SK-N-SH treated with all-trans-retinoic acid at 6 μM for 48 hours (cell line): ENCODE measurements at regions not wholly inside any gene's neighbourhood (a gene's known extent, or its start where the extent isn't known, plus 50 kb on each side); places are given as distances from the start of the nearest gene placed in this dataset.
A peak's percentile ranks its signal among the peaks of the same experiment; 100 is the strongest.

Experiments used
- ATAC-seq: fragments of 200-7000 bp; cut with Tn5 transposase; 3 replicates; pipeline ENCODE4 v1.9.1; 2020; ENCODE audit warnings: mild to moderate bottlenecking, moderate library complexity
- ARNTL ChIP-seq: fragments of 450-650 bp; formaldehyde crosslinking; IDR thresholded peaks from 2 replicates; pipeline ENCODE4 v1.5.0; 2020; ENCODE audit warnings: low read depth, mild to moderate bottlenecking, moderate library complexity, borderline replicate concordance
- BACH2 ChIP-seq: fragments of 250-450 bp; sonication (Bioruptor Pico); IDR thresholded peaks from 2 replicates; pipeline ENCODE4 v1.9.0; 2021; ENCODE audit warnings: mild to moderate bottlenecking, borderline replicate concordance
- CSRNP3 ChIP-seq: fragments of 250-450 bp; sonication (Bioruptor Pico); IDR thresholded peaks from 2 replicates; pipeline ENCODE4 v1.5.1; 2021; ENCODE audit warnings: mild to moderate bottlenecking, moderate library complexity
- ESRRG ChIP-seq: fragments of 250-450 bp; sonication (Bioruptor Pico); IDR thresholded peaks from 2 replicates; pipeline ENCODE4 v1.6.1; 2021; ENCODE audit warnings: mild to moderate bottlenecking
- ISL1 ChIP-seq: fragments of 250-450 bp; sonication (Bioruptor Pico); IDR thresholded peaks from 2 replicates; pipeline ENCODE4 v2.1.2; 2022; ENCODE audit warnings: mild to moderate bottlenecking, moderate library complexity
- OSR1 ChIP-seq: fragments of 250-450 bp; sonication (Bioruptor Pico); IDR thresholded peaks from 2 replicates; pipeline ENCODE4 v1.8.0; 2022; ENCODE audit warnings: moderate library complexity, mild to moderate bottlenecking, inconsistent platforms
- POU6F1 ChIP-seq: fragments of 250-450 bp; sonication (Bioruptor Pico); IDR thresholded peaks from 2 replicates; pipeline ENCODE4 v1.8.0; 2021; ENCODE audit warnings: low read depth, mild to moderate bottlenecking, moderate library complexity, borderline replicate concordance
- PPARA ChIP-seq: fragments of 250-450 bp; sonication (Bioruptor Pico); IDR thresholded peaks from 2 replicates; pipeline ENCODE4 v1.5.0; 2020; ENCODE audit warnings: mild to moderate bottlenecking, borderline replicate concordance
- RARB ChIP-seq: fragments of 250-450 bp; sonication (Bioruptor Pico); IDR thresholded peaks from 2 replicates; pipeline ENCODE4 v1.8.0; 2021; ENCODE audit warnings: mild to moderate bottlenecking, moderate library complexity
- SNAI2 ChIP-seq: fragments of 250-450 bp; sonication (Bioruptor Pico); IDR thresholded peaks from 2 replicates; pipeline ENCODE4 v1.5.0; 2020; ENCODE audit warnings: mild to moderate bottlenecking, moderate library complexity
- TCF4 ChIP-seq: fragments of 250-450 bp; sonication (Bioruptor Pico); IDR thresholded peaks from 2 replicates; pipeline ENCODE4 v1.8.0; 2021; ENCODE audit warnings: mild to moderate bottlenecking, moderate library complexity, borderline replicate concordance
- TSHZ2 ChIP-seq: fragments of 250-450 bp; sonication (Bioruptor Pico); IDR thresholded peaks from 2 replicates; pipeline ENCODE4 v1.5.0; 2020; ENCODE audit warnings: mild to moderate bottlenecking, moderate library complexity
- ZC3H10 ChIP-seq: fragments of 250-450 bp; sonication (Bioruptor Pico); IDR thresholded peaks from 2 replicates; pipeline ENCODE4 v1.5.1; 2021; ENCODE audit warnings: mild to moderate bottlenecking, moderate library complexity
- ZFP3 ChIP-seq: fragments of 250-450 bp; sonication (Bioruptor Pico); IDR thresholded peaks from 2 replicates; pipeline ENCODE4 v1.5.0; 2020; ENCODE audit warnings: mild to moderate bottlenecking, moderate library complexity
- ZFP30 ChIP-seq: fragments of 450-650 bp; formaldehyde crosslinking; IDR thresholded peaks from 2 replicates; pipeline ENCODE4 v1.5.0; 2022; ENCODE audit warnings: mild to moderate bottlenecking, moderate library complexity
- ZNF565 ChIP-seq: fragments of 450-650 bp; formaldehyde crosslinking; conservative IDR thresholded peaks from 2 replicates; pipeline ENCODE4 v1.5.0; 2020; ENCODE audit warnings: low read depth, mild to moderate bottlenecking, moderate library complexity
- ZNF70 ChIP-seq: fragments of 450-650 bp; formaldehyde crosslinking; IDR thresholded peaks from 2 replicates; pipeline ENCODE4 v1.5.0; 2020; ENCODE audit warnings: mild to moderate bottlenecking, moderate library complexity
- TF ChIP-seq, protein P1 (sequence below): fragments of 250-450 bp; sonication (Bioruptor Pico); IDR thresholded peaks from 2 replicates; pipeline ENCODE4 v1.8.0; 2020; ENCODE audit warnings: mild to moderate bottlenecking, moderate library complexity, borderline replicate concordance
- TF ChIP-seq, protein P2 (sequence below): fragments of 250-450 bp; sonication (Bioruptor Pico); IDR thresholded peaks from 2 replicates; pipeline ENCODE4 v1.5.1; 2020; ENCODE audit warnings: low read depth, mild to moderate bottlenecking, moderate library complexity

DNA sequence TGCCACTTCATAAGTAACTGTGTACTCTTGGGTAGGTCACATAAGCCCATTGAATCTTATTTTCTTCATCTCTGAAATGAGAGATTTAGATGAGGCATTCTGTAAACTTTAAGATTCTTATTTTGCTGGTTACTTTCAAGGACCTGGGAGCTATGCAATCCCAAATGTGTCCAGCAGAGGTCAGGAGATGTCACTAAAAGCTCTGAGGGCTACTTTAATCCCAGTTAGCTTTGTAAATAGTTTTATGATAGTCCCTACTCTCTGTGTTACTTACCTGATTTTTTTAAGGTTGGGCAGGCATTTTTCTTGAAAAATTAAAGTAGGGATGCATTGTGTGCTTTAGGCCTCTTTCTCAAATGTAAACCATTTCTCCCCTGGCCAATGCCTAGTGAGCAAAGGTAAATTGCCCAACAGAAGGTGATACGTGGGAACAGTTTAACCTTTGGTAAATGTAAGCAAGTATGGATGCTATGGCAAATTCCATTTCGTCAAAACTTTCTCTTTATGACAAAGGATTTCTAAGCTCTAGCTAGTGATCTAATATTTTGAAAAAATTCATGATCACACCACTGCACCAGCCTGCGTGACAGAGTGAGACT is 57.1 kb upstream of the WSB1 start:
- TF ChIP-seq POU6F1 (CRISPR knock-in tag) (no peak), SNAI2 (CRISPR knock-in tag) (no peak), RARB (CRISPR knock-in tag) (no peak), BACH2 (CRISPR knock-in tag) (no peak), TCF4 (CRISPR knock-in tag) (no peak), PPARA (CRISPR knock-in tag) (no peak), TSHZ2 (no peak), ESRRG (no peak), ZFP3 (CRISPR knock-in tag) (no peak), ZNF70 (no peak), ARNTL (CRISPR knock-in tag) (no peak), CSRNP3 (CRISPR knock-in tag) (no peak), OSR1 (no peak), ZC3H10 (no peak), ISL1 (no peak)
- TF ChIP-seq, protein P1, sequence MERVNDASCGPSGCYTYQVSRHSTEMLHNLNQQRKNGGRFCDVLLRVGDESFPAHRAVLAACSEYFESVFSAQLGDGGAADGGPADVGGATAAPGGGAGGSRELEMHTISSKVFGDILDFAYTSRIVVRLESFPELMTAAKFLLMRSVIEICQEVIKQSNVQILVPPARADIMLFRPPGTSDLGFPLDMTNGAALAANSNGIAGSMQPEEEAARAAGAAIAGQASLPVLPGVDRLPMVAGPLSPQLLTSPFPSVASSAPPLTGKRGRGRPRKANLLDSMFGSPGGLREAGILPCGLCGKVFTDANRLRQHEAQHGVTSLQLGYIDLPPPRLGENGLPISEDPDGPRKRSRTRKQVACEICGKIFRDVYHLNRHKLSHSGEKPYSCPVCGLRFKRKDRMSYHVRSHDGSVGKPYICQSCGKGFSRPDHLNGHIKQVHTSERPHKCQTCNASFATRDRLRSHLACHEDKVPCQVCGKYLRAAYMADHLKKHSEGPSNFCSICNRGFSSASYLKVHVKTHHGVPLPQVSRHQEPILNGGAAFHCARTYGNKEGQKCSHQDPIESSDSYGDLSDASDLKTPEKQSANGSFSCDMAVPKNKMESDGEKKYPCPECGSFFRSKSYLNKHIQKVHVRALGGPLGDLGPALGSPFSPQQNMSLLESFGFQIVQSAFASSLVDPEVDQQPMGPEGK (CRISPR knock-in tag), result no peak
- ATAC-seq, result peak; percentile 86

- TF ChIP-seq OSR1, result no peak
- no peak for TF ChIP-seq ZFP30
- no peak for TF ChIP-seq SNAI2 (CRISPR knock-in tag)
- TF ChIP-seq ESRRG, result no peak
- no peak for ATAC-seq
Measured at GRCh38 chr17:27237890-27238289, 56.0 kb upstream of the WSB1 start.

DNA sequence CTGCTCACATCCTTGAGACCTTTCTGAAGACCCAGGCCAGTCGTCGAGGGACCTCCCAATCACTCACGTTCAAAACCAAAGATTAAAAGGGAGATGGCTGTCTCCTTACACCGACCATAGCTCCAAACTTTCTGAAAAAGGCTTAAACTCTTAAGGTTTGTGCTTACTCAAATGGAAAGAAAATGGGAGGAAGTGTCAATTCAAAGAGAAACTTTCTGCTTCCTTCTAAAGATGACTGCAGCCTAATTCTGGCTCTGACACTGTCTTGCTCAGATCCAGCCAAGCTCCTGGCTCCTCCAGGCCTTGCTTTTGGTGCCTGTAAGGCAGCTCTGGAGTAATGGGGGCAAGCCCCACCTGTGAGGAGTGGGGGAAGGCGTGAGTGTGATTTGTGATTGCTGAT is 54.9 kb upstream of the WSB1 start:
- ATAC-seq, result no peak
- no peak for TF ChIP-seq ZC3H10
- TF ChIP-seq TCF4 (CRISPR knock-in tag), result no peak
- TF ChIP-seq ARNTL (CRISPR knock-in tag), result no peak
- TF ChIP-seq ZNF70, result no peak
- no peak for TF ChIP-seq OSR1
- no peak for TF ChIP-seq ZFP3 (CRISPR knock-in tag)
- TF ChIP-seq, protein P1 (CRISPR knock-in tag), result no peak
- TF ChIP-seq ZNF565 (CRISPR knock-in tag), result no peak
- TF ChIP-seq, protein P2, sequence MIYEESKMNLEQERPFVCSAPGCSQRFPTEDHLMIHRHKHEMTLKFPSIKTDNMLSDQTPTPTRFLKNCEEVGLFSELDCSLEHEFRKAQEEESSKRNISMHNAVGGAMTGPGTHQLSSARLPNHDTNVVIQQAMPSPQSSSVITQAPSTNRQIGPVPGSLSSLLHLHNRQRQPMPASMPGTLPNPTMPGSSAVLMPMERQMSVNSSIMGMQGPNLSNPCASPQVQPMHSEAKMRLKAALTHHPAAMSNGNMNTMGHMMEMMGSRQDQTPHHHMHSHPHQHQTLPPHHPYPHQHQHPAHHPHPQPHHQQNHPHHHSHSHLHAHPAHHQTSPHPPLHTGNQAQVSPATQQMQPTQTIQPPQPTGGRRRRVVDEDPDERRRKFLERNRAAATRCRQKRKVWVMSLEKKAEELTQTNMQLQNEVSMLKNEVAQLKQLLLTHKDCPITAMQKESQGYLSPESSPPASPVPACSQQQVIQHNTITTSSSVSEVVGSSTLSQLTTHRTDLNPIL (CRISPR knock-in tag), result no peak
- TF ChIP-seq, all 23 proteins: peak for 0
